ENCODE measurements at regions not wholly inside any gene's neighbourhood (a gene's known extent, or its start where the extent isn't known, plus 50 kb on each side); places are given as distances from the start of the nearest gene placed in this dataset.

- H3K4me2 ChIP-seq (ENCODE audit: low read length), result no peak overlapping the region
- H3K9ac ChIP-seq (ENCODE audit: low read length), result no peak overlapping the region
- no peaks in the 10 kb centered on the region for H3K36me3 ChIP-seq (ENCODE audit: insufficient read depth, low read length)
- no peaks in the 10 kb centered on the region for H3K9me3 ChIP-seq (ENCODE audit: low read length)
- peaks cover 12% of the 10 kb centered on the region for H3F3A ChIP-seq (ENCODE audit: insufficient read depth, low read length, poor library complexity, severe bottlenecking)
- no peaks in the 10 kb centered on the region for H3K79me2 ChIP-seq (replicated peaks; ENCODE audit: insufficient read depth, low read length)
- no peaks in the 10 kb centered on the region for H4K20me1 ChIP-seq (ENCODE audit: insufficient read depth)
- no peak for TF ChIP-seq EZH2 (IDR thresholded peaks at IDR 0.05; ENCODE audit: borderline replicate concordance, insufficient read depth, low read length, poor library complexity, severe bottlenecking)
- TF ChIP-seq SMC3 (conservative IDR thresholded peaks at IDR 0.05; ENCODE audit: poor library complexity), result no peak
- TF ChIP-seq CTCF (IDR thresholded peaks at IDR 0.05; ENCODE audit: poor library complexity, severe bottlenecking), result no peak
- no peak for TF ChIP-seq TAF1 (IDR thresholded peaks at IDR 0.05; ENCODE audit: low read depth)
- TF ChIP-seq POLR2AphosphoS5 (IDR thresholded peaks at IDR 0.05), result no peak
- no peak for TF ChIP-seq EP300 (conservative IDR thresholded peaks at IDR 0.05; ENCODE audit: poor library complexity, severe bottlenecking)
- TF ChIP-seq RAD21 (conservative IDR thresholded peaks at IDR 0.05), result no peak
- TF ChIP-seq, protein P1, sequence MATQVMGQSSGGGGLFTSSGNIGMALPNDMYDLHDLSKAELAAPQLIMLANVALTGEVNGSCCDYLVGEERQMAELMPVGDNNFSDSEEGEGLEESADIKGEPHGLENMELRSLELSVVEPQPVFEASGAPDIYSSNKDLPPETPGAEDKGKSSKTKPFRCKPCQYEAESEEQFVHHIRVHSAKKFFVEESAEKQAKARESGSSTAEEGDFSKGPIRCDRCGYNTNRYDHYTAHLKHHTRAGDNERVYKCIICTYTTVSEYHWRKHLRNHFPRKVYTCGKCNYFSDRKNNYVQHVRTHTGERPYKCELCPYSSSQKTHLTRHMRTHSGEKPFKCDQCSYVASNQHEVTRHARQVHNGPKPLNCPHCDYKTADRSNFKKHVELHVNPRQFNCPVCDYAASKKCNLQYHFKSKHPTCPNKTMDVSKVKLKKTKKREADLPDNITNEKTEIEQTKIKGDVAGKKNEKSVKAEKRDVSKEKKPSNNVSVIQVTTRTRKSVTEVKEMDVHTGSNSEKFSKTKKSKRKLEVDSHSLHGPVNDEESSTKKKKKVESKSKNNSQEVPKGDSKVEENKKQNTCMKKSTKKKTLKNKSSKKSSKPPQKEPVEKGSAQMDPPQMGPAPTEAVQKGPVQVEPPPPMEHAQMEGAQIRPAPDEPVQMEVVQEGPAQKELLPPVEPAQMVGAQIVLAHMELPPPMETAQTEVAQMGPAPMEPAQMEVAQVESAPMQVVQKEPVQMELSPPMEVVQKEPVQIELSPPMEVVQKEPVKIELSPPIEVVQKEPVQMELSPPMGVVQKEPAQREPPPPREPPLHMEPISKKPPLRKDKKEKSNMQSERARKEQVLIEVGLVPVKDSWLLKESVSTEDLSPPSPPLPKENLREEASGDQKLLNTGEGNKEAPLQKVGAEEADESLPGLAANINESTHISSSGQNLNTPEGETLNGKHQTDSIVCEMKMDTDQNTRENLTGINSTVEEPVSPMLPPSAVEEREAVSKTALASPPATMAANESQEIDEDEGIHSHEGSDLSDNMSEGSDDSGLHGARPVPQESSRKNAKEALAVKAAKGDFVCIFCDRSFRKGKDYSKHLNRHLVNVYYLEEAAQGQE (IDR thresholded peaks at IDR 0.05; ENCODE audit: borderline replicate concordance), result no peak
- TF ChIP-seq MXI1 (conservative IDR thresholded peaks at IDR 0.05; ENCODE audit: poor library complexity, severe bottlenecking), result no peak
- no peaks in the 10 kb centered on the region for H3K9me2 ChIP-seq (ENCODE audit: insufficient read depth, low read length)
- H3K4me3 ChIP-seq (ENCODE audit: low read length), result no peak overlapping the region
- no peak overlapping the region for H2AFZ ChIP-seq (ENCODE audit: low read depth, low read length)
- H3K27me3 ChIP-seq (ENCODE audit: insufficient read depth, low read depth, low read length), result no peaks in the 10 kb centered on the region
- H3K27ac ChIP-seq (ENCODE audit: low read length), result no peak overlapping the region
Observed at GRCh38 chr4:38189445-38189844, 229.2 kb downstream of the PTTG2 start.

DNA sequence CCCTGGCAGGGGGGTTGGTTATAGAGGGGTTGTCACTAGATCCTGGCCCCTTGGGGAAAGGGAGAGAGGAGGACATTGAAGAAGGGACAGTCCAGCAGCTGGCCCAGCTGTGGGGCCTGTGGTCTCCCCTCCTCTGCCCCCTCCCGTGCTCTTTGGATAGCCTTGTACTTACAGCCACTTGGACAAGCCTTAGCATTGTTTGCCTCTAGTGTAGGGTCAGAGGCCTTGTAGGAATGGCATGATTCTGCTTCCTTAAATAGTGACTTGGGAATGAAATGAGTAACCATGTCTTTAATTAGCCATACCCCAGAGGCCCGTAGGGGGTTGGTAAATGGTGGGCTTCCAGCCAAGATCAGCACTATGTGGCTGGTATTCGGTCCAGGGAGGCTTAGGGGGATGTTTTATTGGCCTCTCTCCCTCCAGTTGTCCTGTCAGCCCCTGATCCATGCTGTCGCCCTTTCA, 230.6 kb downstream of the PTTG2 start:
- Histone ChIP-seq H3K9ac (ENCODE audit: low read length) (no peak overlapping the region), H3K27ac (ENCODE audit: low read length) (no peak overlapping the region), H2AFZ (ENCODE audit: low read depth, low read length) (no peak overlapping the region)

More for the DNA sequence above, 230.6 kb downstream of the PTTG2 start:
- Histone ChIP-seq H3F3A (ENCODE audit: insufficient read depth, low read length, poor library complexity, severe bottlenecking) (peaks cover 7% of the 10 kb centered on the region), H4K20me1 (ENCODE audit: insufficient read depth) (no peaks in the 10 kb centered on the region), H3K9me2 (ENCODE audit: insufficient read depth, low read length) (no peaks in the 10 kb centered on the region), H3K4me3 (ENCODE audit: low read length) (no peak overlapping the region), H3K36me3 (ENCODE audit: insufficient read depth, low read length) (no peaks in the 10 kb centered on the region), H3K79me2 (replicated peaks; ENCODE audit: insufficient read depth, low read length) (no peaks in the 10 kb centered on the region), H3K27me3 (ENCODE audit: insufficient read depth, low read depth, low read length) (no peaks in the 10 kb centered on the region), H3K9me3 (ENCODE audit: low read length) (no peaks in the 10 kb centered on the region), H3K4me2 (ENCODE audit: low read length) (no peak overlapping the region)
- TF ChIP-seq CTCF (IDR thresholded peaks at IDR 0.05; ENCODE audit: poor library complexity, severe bottlenecking) (no peak), EZH2 (IDR thresholded peaks at IDR 0.05; ENCODE audit: borderline replicate concordance, insufficient read depth, low read length, poor library complexity, severe bottlenecking) (no peak), EP300 (conservative IDR thresholded peaks at IDR 0.05; ENCODE audit: poor library complexity, severe bottlenecking) (no peak), POLR2AphosphoS5 (IDR thresholded peaks at IDR 0.05) (no peak), MXI1 (conservative IDR thresholded peaks at IDR 0.05; ENCODE audit: poor library complexity, severe bottlenecking) (no peak), RAD21 (conservative IDR thresholded peaks at IDR 0.05) (no peak), SMC3 (conservative IDR thresholded peaks at IDR 0.05; ENCODE audit: poor library complexity) (no peak), TAF1 (IDR thresholded peaks at IDR 0.05; ENCODE audit: low read depth) (no peak)
- TF ChIP-seq, protein P1 (IDR thresholded peaks at IDR 0.05; ENCODE audit: borderline replicate concordance), result no peak
